H1 (cell line): ENCODE measurements at regions not wholly inside any gene's neighbourhood (a gene's known extent, or its start where the extent isn't known, plus 50 kb on each side); places are given as distances from the start of the nearest gene placed in this dataset.

Source experiments
- CTCF ChIA-PET: fragments of 300-600 bp; sonication (Branson Sonifier 250); formaldehyde crosslinking; loops from one replicate; lab custom pipeline; 2021; ENCODE audit not compliant: partially characterized antibody; lab: Charles Lee
- POLR2A ChIA-PET: fragments of 300-600 bp; sonication (Branson Sonifier 250); formaldehyde crosslinking; loops from one replicate; lab custom pipeline; 2021; ENCODE audit warnings: inconsistent platforms; ENCODE audit not compliant: partially characterized antibody; lab: Charles Lee
- DNase-seq, 2 experiments: peaks; one replicate each; pipeline versions ENCODE4 v3.0.0 to v3.0.0-alpha.2; 2010 to 2022; ENCODE audit warnings: low spot score in 2 of 2, low read depth in 1 of 2, mixed read lengths in 1 of 2
- FAIRE-seq: peaks from 2 replicates; lab custom pipeline; 2011; peaks lifted over from hg19 to GRCh38; lab: Jason Lieb, UNC
- H2AFZ ChIP-seq: 2 replicates; pipeline ENCODE4 v1.8.1; 2012; ENCODE audit warnings: low read length, inconsistent platforms
- H2AK5ac ChIP-seq: 2 replicates; pipeline ENCODE4 v1.6.1; 2013; ENCODE audit warnings: low read depth, low read length
- H2BK120ac ChIP-seq: replicated peaks from 2 replicates; pipeline ENCODE3; 2013; ENCODE audit warnings: low read depth, low read length, inconsistent platforms
- H2BK12ac ChIP-seq: 2 replicates; pipeline ENCODE4 v1.6.1; 2013; ENCODE audit warnings: low read depth, low read length
- H2BK15ac ChIP-seq: 2 replicates; pipeline ENCODE4 v1.6.1; 2013; ENCODE audit warnings: low read length
- H2BK20ac ChIP-seq: 2 replicates; pipeline ENCODE4 v1.6.1; 2013; ENCODE audit warnings: low read length
- H2BK5ac ChIP-seq: 2 replicates; pipeline ENCODE4 v1.6.1; 2013; ENCODE audit warnings: low read depth, low read length
- H3K14ac ChIP-seq: 2 replicates; pipeline ENCODE4 v1.6.1; 2013; ENCODE audit warnings: inconsistent platforms; ENCODE audit not compliant: insufficient read length
- H3K18ac ChIP-seq: 2 replicates; pipeline ENCODE4 v1.6.1; 2013; ENCODE audit warnings: low read length; ENCODE audit errors: extremely low read depth
- H3K23ac ChIP-seq: 2 replicates; pipeline ENCODE4 v1.6.1; 2013; ENCODE audit warnings: inconsistent platforms; ENCODE audit not compliant: insufficient read length
- H3K23me2 ChIP-seq: 2 replicates; pipeline ENCODE4 v1.6.1; 2013; ENCODE audit warnings: low read depth, low read length
- H3K27ac ChIP-seq: 2 replicates; pipeline ENCODE4 v1.6.1; 2011; ENCODE audit warnings: low read depth, low read length, inconsistent platforms
- H3K27me3 ChIP-seq, 4 experiments: replicated peaks in 1 of 4; 1 replicate in 1 of 4; 2 replicates in 3 of 4; pipeline versions ENCODE4 v1.6.1 to v1.8.1; 2011 to 2013; ENCODE audit warnings: low read length in 3 of 4, mild to moderate bottlenecking in 3 of 4, inconsistent platforms in 2 of 4, mixed read lengths in 2 of 4, moderate library complexity in 1 of 4; ENCODE audit not compliant: control insufficient read depth in 3 of 4, insufficient read depth in 3 of 4; ENCODE audit errors: extremely low read depth in 1 of 4
- H3K36me3 ChIP-seq, 4 experiments: 2 replicates each; pipeline versions ENCODE4 v1.6.1 to v1.8.1; 2011 to 2013; ENCODE audit warnings: mild to moderate bottlenecking in 4 of 4, low read length in 3 of 4, moderate library complexity in 2 of 4, control low read depth in 1 of 4, inconsistent platforms in 1 of 4; ENCODE audit not compliant: insufficient read depth in 4 of 4, control insufficient read depth in 2 of 4
- H3K4ac ChIP-seq: replicated peaks from 2 replicates; pipeline ENCODE3; 2013; ENCODE audit warnings: low read length, low read depth, mixed read lengths, inconsistent platforms; ENCODE audit not compliant: insufficient read length
- H3K4me1 ChIP-seq, 4 experiments: replicated peaks in 1 of 4; 1 replicate in 1 of 4; 2 replicates in 3 of 4; pipeline versions ENCODE4 v1.6.1 to v1.8.1; 2011 to 2013; ENCODE audit warnings: low read length in 3 of 4, inconsistent platforms in 2 of 4, mixed read lengths in 1 of 4; ENCODE audit not compliant: insufficient read depth in 4 of 4, control insufficient read depth in 3 of 4
- H3K4me2 ChIP-seq, 2 experiments: 2 replicates each; pipeline versions ENCODE4 v1.6.1 to v1.8.1; 2011 to 2013; ENCODE audit warnings: low read depth in 2 of 2, low read length in 2 of 2, control low read depth in 1 of 2, inconsistent platforms in 1 of 2, mild to moderate bottlenecking in 1 of 2; ENCODE audit not compliant: insufficient read depth in 1 of 2
- H3K4me3 ChIP-seq, 4 experiments: fragments of 200-600, 300-600 bp in 1 of 4; sonication (generic), shearing (Covaris generic), sonication (Bioruptor Twin) in 1 of 4; 2 replicates each; pipeline versions ENCODE4 v1.5.1 to v1.8.1; 2011 to 2016; ENCODE audit warnings: low read length in 4 of 4, low read depth in 3 of 4, control low read depth in 2 of 4, inconsistent platforms in 2 of 4, mild to moderate bottlenecking in 2 of 4, mixed read lengths in 1 of 4, moderate library complexity in 1 of 4; ENCODE audit not compliant: insufficient read depth in 2 of 4; ENCODE audit errors: extremely low read depth in 1 of 4
- H3K56ac ChIP-seq: replicated peaks from 2 replicates; pipeline ENCODE3; 2013; ENCODE audit warnings: low read depth, mild to moderate bottlenecking, mixed read lengths, low read length, inconsistent platforms; ENCODE audit not compliant: insufficient read length
- H3K79me1 ChIP-seq: 2 replicates; pipeline ENCODE4 v1.6.1; 2013; ENCODE audit warnings: low read depth, low read length, control low read depth
- H3K79me2 ChIP-seq, 2 experiments: 2 replicates each; pipeline versions ENCODE4 v1.6.1 to v1.8.1; 2012 to 2013; ENCODE audit warnings: low read length in 2 of 2, mild to moderate bottlenecking in 2 of 2, inconsistent platforms in 1 of 2; ENCODE audit not compliant: insufficient read depth in 2 of 2, control insufficient read depth in 1 of 2
- H3K9ac ChIP-seq, 4 experiments: replicated peaks in 1 of 4; 1 replicate in 1 of 4; 2 replicates in 3 of 4; pipeline versions ENCODE4 v1.6.1 to v1.8.1; 2011 to 2013; ENCODE audit warnings: low read depth in 3 of 4, low read length in 3 of 4, control low read depth in 2 of 4, mild to moderate bottlenecking in 2 of 4, moderate library complexity in 2 of 4, inconsistent platforms in 1 of 4; ENCODE audit errors: extremely low read depth in 1 of 4
- H3K9me3 ChIP-seq, 2 experiments: 2 replicates each; pipeline versions ENCODE4 v1.6.1 to v1.8.1; 2012 to 2013; ENCODE audit warnings: mild to moderate bottlenecking in 2 of 2, moderate library complexity in 2 of 2, control low read depth in 1 of 2, inconsistent platforms in 1 of 2, low read depth in 1 of 2, low read length in 1 of 2, mixed read lengths in 1 of 2; ENCODE audit not compliant: insufficient read depth in 2 of 2
- H4K20me1 ChIP-seq, 2 experiments: replicated peaks in 1 of 2; 2 replicates each; pipeline versions ENCODE3 to v1.8.1; 2011 to 2013; ENCODE audit warnings: inconsistent platforms in 2 of 2, low read length in 2 of 2, mild to moderate bottlenecking in 1 of 2; ENCODE audit not compliant: insufficient read depth in 2 of 2, control insufficient read depth in 1 of 2
- H4K5ac ChIP-seq: 2 replicates; pipeline ENCODE4 v1.6.1; 2013; ENCODE audit warnings: low read length, low read depth, mixed read lengths, inconsistent platforms; ENCODE audit not compliant: insufficient read length
- H4K8ac ChIP-seq: 2 replicates; pipeline ENCODE4 v1.8.0; 2013; ENCODE audit warnings: mild to moderate bottlenecking, moderate library complexity, low read length, inconsistent platforms; ENCODE audit not compliant: insufficient read depth; ENCODE audit errors: extremely low read depth
- H4K91ac ChIP-seq: replicated peaks from 2 replicates; pipeline ENCODE3; 2013; ENCODE audit warnings: low read length, mixed read lengths, inconsistent platforms; ENCODE audit not compliant: insufficient read length
- CTCF ChIP-seq, 3 experiments: IDR thresholded peaks; 1 replicate in 2 of 3; 2 replicates in 1 of 3; pipeline versions ENCODE4 v1.5.1 to v1.6.1; 2011; ENCODE audit warnings: low read length in 3 of 3, mild to moderate bottlenecking in 3 of 3, inconsistent platforms in 2 of 3, low read depth in 1 of 3, moderate library complexity in 1 of 3; ENCODE audit not compliant: insufficient read depth in 1 of 3; ENCODE audit errors: control extremely low read depth in 1 of 3
- RAD21 ChIP-seq, 2 experiments: IDR thresholded peaks in 1 of 2; conservative IDR thresholded peaks in 1 of 2; 2 replicates each; pipeline ENCODE4 v1.6.1; 2011; ENCODE audit warnings: low read depth in 2 of 2, low read length in 2 of 2, improper control_type of control experiment in 1 of 2, inconsistent platforms in 1 of 2, mild to moderate bottlenecking in 1 of 2, moderate library complexity in 1 of 2
- SRF ChIP-seq: IDR thresholded peaks from 2 replicates; pipeline ENCODE4 v1.6.1; 2011; ENCODE audit warnings: mild to moderate bottlenecking, low read depth, low read length, moderate library complexity
- WGBS, 2 experiments: shearing (Covaris generic) in 1 of 2; methylation state at CpG; one replicate each; pipeline versions ENCODE4 v1.1.6 to v1.1.7; 2013 to 2015; ENCODE audit warnings: low lambda C conversion rate in 2 of 2, mixed read lengths in 2 of 2, inconsistent platforms in 1 of 2, low coverage in 1 of 2, missing lambda C conversion rate in 1 of 2; ENCODE audit not compliant: insufficient replicate concordance in 2 of 2, insufficient coverage in 1 of 2, insufficient read length in 1 of 2; ENCODE audit errors: extremely low coverage in 1 of 2, missing lambda C conversion rate in 1 of 2; 5-methylcytosine and 5-hydroxymethylcytosine counted together

GRCh38 chr16:85546585-85547447 is 66.3 kb upstream of the GSE1 start:
- FAIRE-seq = no peak
- Histone ChIP-seq H2AFZ (no peak overlapping the region), H3K56ac (no peak overlapping the region), H2BK120ac (no peak overlapping the region), H2BK5ac (no peak overlapping the region), H3K9ac (no peak overlapping the region), H3K27me3 (no peaks in the 10 kb centered on the region), H3K4me3 (no peak overlapping the region), H3K4me1 (peaks cover 0 to 20% (median 12%) of the 10 kb centered on the region in 4 experiments; a peak in 5 of 7 replicates), H2BK20ac (no peak overlapping the region), H4K5ac (no peak overlapping the region), H4K91ac (peak overlapping the region; percentile 31), H3K4me2 (no peak overlapping the region), H4K20me1 (no peaks in the 10 kb centered on the region), H2AK5ac (0 out of 2 replicates have a peak overlapping the region, but pooled peaks have one; percentile 39), H4K8ac (no peak overlapping the region; the same call in 1 of the 2 replicates), H2BK12ac (0 out of 2 replicates have a peak overlapping the region, but pooled peaks have one; percentile 27), H3K23me2 (no peaks in the 10 kb centered on the region), H3K4ac (no peak overlapping the region), H3K9me3 (no peaks in the 10 kb centered on the region), H2BK15ac (no peak overlapping the region), H3K23ac (no peak overlapping the region), H3K27ac (no peak overlapping the region), H3K79me2 (no peaks in the 10 kb centered on the region), H3K36me3 (no peaks in the 10 kb centered on the region)
- ChIA-PET POLR2A (no interaction called here), CTCF (interaction anchor here (0.6 to 12.9 kb wide), 17 partner anchors 9 to 235 kb away, joined by 3 to 153 read pairs (median 4); partner anchors contain the start of gene GSE1)
- TF ChIP-seq CTCF (IDR thresholded peaks at IDR 0.05; ENCODE audit: control extremely low read depth in 1 of 3, insufficient read depth in 1 of 3, low read depth in 1 of 3, low read length in 3 of 3) (peak in 2 of 3 experiments; percentile 39 to 46; a peak in 3 of 4 replicates), SRF (no peak), RAD21 (IDR thresholded peaks at IDR 0.05 in 1 of 2, conservative IDR thresholded peaks at IDR 0.05 in 1 of 2; ENCODE audit: low read depth in 2 of 2, low read length in 2 of 2) (peak; percentile 38 to 47; a peak in 3 of 4 replicates)
- TF ChIP-seq, all 59 proteins: peak for 2
- DNase-seq = no peak
- Histone ChIP-seq H3K14ac (no peak overlapping the region), H3K79me1 (peaks cover 4% of the 10 kb centered on the region; the same call in 1 of the 2 replicates), H3K18ac (no peak overlapping the region)
- 89% methylated on average over 19 of the region's 21 CpGs; no CpG with 5 or more reads in 1 of the 2 experiments for WGBS, 2 experiments
